Esophagus (tissue), 2 donors: ENCODE measurements at regions not wholly inside any gene's neighbourhood (a gene's known extent, or its start where the extent isn't known, plus 50 kb on each side); places are given as distances from the start of the nearest gene placed in this dataset.

ENCODE experiments used
- H3K27ac ChIP-seq, 2 donors: one replicate each; pipeline ENCODE4 v1.5.1; 2013; ENCODE audit warnings: low read depth in 2 of 2, mild to moderate bottlenecking in 2 of 2, inconsistent platforms in 1 of 2, low read length in 1 of 2, moderate library complexity in 1 of 2
- H3K27me3 ChIP-seq, 2 donors: one replicate each; pipeline ENCODE4 v1.6.1; 2013; ENCODE audit warnings: low read length in 2 of 2, control low read depth in 1 of 2, mild to moderate bottlenecking in 1 of 2; ENCODE audit not compliant: insufficient read depth in 2 of 2, control insufficient read depth in 1 of 2
- H3K36me3 ChIP-seq, 2 donors: one replicate each; pipeline ENCODE4 v1.6.1; 2013; ENCODE audit warnings: low read length in 1 of 2; ENCODE audit not compliant: control insufficient read depth in 2 of 2, insufficient read depth in 2 of 2
- H3K4me1 ChIP-seq, 2 donors: one replicate each; pipeline ENCODE4 v1.6.1; 2013; ENCODE audit warnings: low read length in 1 of 2; ENCODE audit not compliant: control insufficient read depth in 2 of 2, insufficient read depth in 2 of 2
- H3K4me3 ChIP-seq, 2 donors: one replicate each; pipeline ENCODE4 v1.5.1; 2013; ENCODE audit warnings: low read length in 2 of 2, mild to moderate bottlenecking in 2 of 2, low read depth in 1 of 2, moderate library complexity in 1 of 2
- H3K9me3 ChIP-seq, 2 donors: one replicate each; pipeline ENCODE4 v1.6.1; 2013; ENCODE audit warnings: mild to moderate bottlenecking in 2 of 2, low read depth in 1 of 2, low read length in 1 of 2, moderate library complexity in 1 of 2; ENCODE audit not compliant: control insufficient read depth in 2 of 2, insufficient read depth in 1 of 2
- WGBS, 2 donors: extraction: QIAGEN DNeasy Blood & Tissue Kit; methylation state at CpG; one replicate each; pipeline ENCODE4 v1.1.7; 2013; 5-methylcytosine and 5-hydroxymethylcytosine counted together
- donor health status: healthy with polysubstance abuse.
- donor health status: Bipolar disorder and iron deficiency.

GRCh38 chr15:94927003-94927402 lies 695.6 kb downstream of the MCTP2 start:
- H3K36me3 ChIP-seq, result no peaks in the 10 kb centered on the region
- H3K4me1 ChIP-seq, result no peaks in the 10 kb centered on the region
- H3K4me3 ChIP-seq, result no peak overlapping the region
- no peak overlapping the region for H3K27ac ChIP-seq
- 75 to 79% methylated on average over 3 of the region's 3 CpGs for WGBS, 2 donors
- H3K27me3 ChIP-seq, result no peaks in the 10 kb centered on the region
- no peaks in the 10 kb centered on the region for H3K9me3 ChIP-seq

- H3K4me1 ChIP-seq, result no peaks in the 10 kb centered on the region
- no peak overlapping the region for H3K4me3 ChIP-seq
- 78 to 80% methylated on average over 3 of the region's 3 CpGs for WGBS, 2 donors
- H3K36me3 ChIP-seq, result no peaks in the 10 kb centered on the region
- no peak overlapping the region for H3K27ac ChIP-seq
- H3K27me3 ChIP-seq, result no peaks in the 10 kb centered on the region
- H3K9me3 ChIP-seq, result no peaks in the 10 kb centered on the region
These were observed 697.9 kb downstream of the MCTP2 start for GRCh38 chr15:94929282-94929681.

GRCh38 chr15:94930441-94930840 lies 699.1 kb downstream of the MCTP2 start:
- H3K4me3 ChIP-seq, result no peak overlapping the region
- no peaks in the 10 kb centered on the region for H3K4me1 ChIP-seq
- H3K27ac ChIP-seq, result no peak overlapping the region
- WGBS, 2 donors, result 58 to 60% methylated on average over 4 of the region's 4 CpGs
- H3K9me3 ChIP-seq, result no peaks in the 10 kb centered on the region
- H3K27me3 ChIP-seq, result no peaks in the 10 kb centered on the region
- H3K36me3 ChIP-seq, result no peaks in the 10 kb centered on the region

- 71 to 80% methylated on average over 4 of the region's 4 CpGs for WGBS, 2 donors
- H3K27me3 ChIP-seq, result no peaks in the 10 kb centered on the region
- H3K9me3 ChIP-seq, result no peaks in the 10 kb centered on the region
- no peaks in the 10 kb centered on the region for H3K4me1 ChIP-seq
- no peaks in the 10 kb centered on the region for H3K36me3 ChIP-seq
- no peak overlapping the region for H3K4me3 ChIP-seq
- H3K27ac ChIP-seq, result no peak overlapping the region
These were observed 699.6 kb downstream of the MCTP2 start for GRCh38 chr15:94930960-94931359.

GRCh38 chr15:94934440-94934839 lies 703.1 kb downstream of the MCTP2 start:
- WGBS, 2 donors, result 89 to 93% methylated on average over 3 of the region's 3 CpGs
- no peaks in the 10 kb centered on the region for H3K9me3 ChIP-seq

GRCh38 chr15:94937242-94937641 lies 705.9 kb downstream of the MCTP2 start:
- H3K4me3 ChIP-seq, result no peak overlapping the region
- no peaks in the 10 kb centered on the region for H3K36me3 ChIP-seq
- no peak overlapping the region for H3K27ac ChIP-seq
- no peaks in the 10 kb centered on the region for H3K4me1 ChIP-seq
- H3K27me3 ChIP-seq, result no peaks in the 10 kb centered on the region
- 76 to 81% methylated on average over 2 of the region's 2 CpGs for WGBS, 2 donors
- H3K9me3 ChIP-seq, result no peaks in the 10 kb centered on the region

More at GRCh38 chr15:94934440-94934839, 703.1 kb downstream of the MCTP2 start:
- Histone ChIP-seq H3K4me1 (no peaks in the 10 kb centered on the region), H3K27me3 (no peaks in the 10 kb centered on the region), H3K36me3 (no peaks in the 10 kb centered on the region), H3K27ac (no peak overlapping the region), H3K4me3 (no peak overlapping the region)

GRCh38 chr15:94943888-94944287 lies 712.5 kb downstream of the MCTP2 start:
- no peaks in the 10 kb centered on the region for H3K4me1 ChIP-seq

GRCh38 chr15:94951538-94951937 lies 720.2 kb downstream of the MCTP2 start:
- no peaks in the 10 kb centered on the region for H3K4me1 ChIP-seq
- H3K9me3 ChIP-seq, result no peaks in the 10 kb centered on the region
- no peak overlapping the region for H3K27ac ChIP-seq
- no peak overlapping the region for H3K4me3 ChIP-seq
- 58 to 74% methylated on average over 2 of the region's 2 CpGs for WGBS, 2 donors
- no peaks in the 10 kb centered on the region for H3K27me3 ChIP-seq
- H3K36me3 ChIP-seq, result no peaks in the 10 kb centered on the region

More at GRCh38 chr15:94943888-94944287, 712.5 kb downstream of the MCTP2 start:
- H3K27ac ChIP-seq, result no peak overlapping the region
- no peaks in the 10 kb centered on the region for H3K36me3 ChIP-seq
- no peaks in the 10 kb centered on the region for H3K27me3 ChIP-seq
- no peaks in the 10 kb centered on the region for H3K9me3 ChIP-seq
- no peak overlapping the region for H3K4me3 ChIP-seq

GRCh38 chr15:94963953-94964352 lies 732.6 kb downstream of the MCTP2 start:
- H3K4me3 ChIP-seq, result no peak overlapping the region

GRCh38 chr15:94965593-94965992 lies 734.2 kb downstream of the MCTP2 start:
- Histone ChIP-seq H3K36me3 (no peaks in the 10 kb centered on the region), H3K27ac (no peak overlapping the region), H3K4me1 (no peaks in the 10 kb centered on the region), H3K27me3 (no peaks in the 10 kb centered on the region), H3K4me3 (no peak overlapping the region), H3K9me3 (no peaks in the 10 kb centered on the region)
- 38 to 39% methylated on average over 3 of the region's 3 CpGs for WGBS, 2 donors

More at GRCh38 chr15:94963953-94964352, 732.6 kb downstream of the MCTP2 start:
- Histone ChIP-seq H3K4me1 (no peaks in the 10 kb centered on the region), H3K36me3 (no peaks in the 10 kb centered on the region), H3K27me3 (no peaks in the 10 kb centered on the region), H3K9me3 (no peaks in the 10 kb centered on the region), H3K27ac (no peak overlapping the region)
